ENCODE measurements at regions not wholly inside any gene's neighbourhood (a gene's known extent, or its start where the extent isn't known, plus 50 kb on each side); places are given as distances from the start of the nearest gene placed in this dataset.

GRCh38 chr1:228960705-228961104, 225.4 kb downstream of the RHOU start:
- ChIA-PET CTCF (no interaction called here), POLR2A (no interaction called here)
- DNase-seq (ENCODE audit: extremely low spot score) = no peak
- TF ChIP-seq BHLHE40 (IDR thresholded peaks at IDR 0.05; ENCODE audit: borderline replicate concordance) (no peak), SUZ12 (IDR thresholded peaks at IDR 0.05) (no peak), FOXK2 (IDR thresholded peaks at IDR 0.05) (no peak), ELF4 (IDR thresholded peaks at IDR 0.05) (no peak), ARNT (IDR thresholded peaks at IDR 0.05) (no peak), FOXM1 (IDR thresholded peaks at IDR 0.05; ENCODE audit: borderline replicate concordance) (no peak), SP1 (IDR thresholded peaks at IDR 0.05) (no peak)

- DNase-seq (ENCODE audit: extremely low spot score) = no peak
- ChIA-PET CTCF (no interaction called here), POLR2A (no interaction called here)
- TF ChIP-seq NFRKB (IDR thresholded peaks at IDR 0.05) (no peak), ELF4 (IDR thresholded peaks at IDR 0.05) (no peak), PKNOX1 (IDR thresholded peaks at IDR 0.05) (no peak), ARNT (IDR thresholded peaks at IDR 0.05) (no peak), LEF1 (IDR thresholded peaks at IDR 0.05; ENCODE audit: borderline replicate concordance) (no peak), TARDBP (IDR thresholded peaks at IDR 0.05) (no peak), CTBP1 (IDR thresholded peaks at IDR 0.05; ENCODE audit: borderline replicate concordance) (no peak), FOXM1 (IDR thresholded peaks at IDR 0.05; ENCODE audit: borderline replicate concordance) (no peak), SP1 (IDR thresholded peaks at IDR 0.05) (no peak), L3MBTL2 (conservative IDR thresholded peaks at IDR 0.05) (no peak), ZNF384 (IDR thresholded peaks at IDR 0.05) (no peak), HDGF (IDR thresholded peaks at IDR 0.05; ENCODE audit: borderline replicate concordance) (no peak)
Observed at GRCh38 chr1:228961511-228961910, 226.2 kb downstream of the RHOU start.

- CTCF ChIA-PET = interaction anchor here (0.6 to 1.2 kb wide), 2 partner anchors 15 to 300 kb away, joined by 6 read pairs; no protein-coding TSS in a partner anchor
- TF ChIP-seq BHLHE40 (IDR thresholded peaks at IDR 0.05; ENCODE audit: borderline replicate concordance) = no peak
- no peak for TF ChIP-seq ARNT (IDR thresholded peaks at IDR 0.05)
- POLR2A ChIA-PET = interaction anchor here (0.7 to 0.8 kb wide), 2 partner anchors 10 to 64 kb away, joined by 3 to 4 read pairs; no protein-coding TSS in a partner anchor
- no peak for DNase-seq (ENCODE audit: extremely low spot score)
Observed at GRCh38 chr1:228963795-228964177, 228.5 kb downstream of the RHOU start.

GRCh38 chr1:228964178-228965089, 229.2 kb downstream of the RHOU start:
- ChIA-PET CTCF (interaction anchor here (0.6 to 1.2 kb wide), 2 partner anchors 14 to 300 kb away, joined by 6 read pairs; no protein-coding TSS in a partner anchor), POLR2A (interaction anchor here (0.7 to 0.8 kb wide), 2 partner anchors 10 to 65 kb away, joined by 3 to 4 read pairs; no protein-coding TSS in a partner anchor)
- no peak for DNase-seq (ENCODE audit: extremely low spot score)
- TF ChIP-seq FOXK2 (IDR thresholded peaks at IDR 0.05) = no peak
- TF ChIP-seq HDGF (IDR thresholded peaks at IDR 0.05; ENCODE audit: borderline replicate concordance) = no peak
- no peak for TF ChIP-seq LEF1 (IDR thresholded peaks at IDR 0.05; ENCODE audit: borderline replicate concordance)
- TF ChIP-seq L3MBTL2 (conservative IDR thresholded peaks at IDR 0.05) = no peak
- TF ChIP-seq FOXA1 (IDR thresholded peaks at IDR 0.05) = no peak
- TF ChIP-seq ARNT (IDR thresholded peaks at IDR 0.05) = no peak
- TF ChIP-seq PKNOX1 (IDR thresholded peaks at IDR 0.05) = no peak
- no peak for TF ChIP-seq ZNF384 (IDR thresholded peaks at IDR 0.05)
- no peak for TF ChIP-seq ELF4 (IDR thresholded peaks at IDR 0.05)
- no peak for TF ChIP-seq SP1 (IDR thresholded peaks at IDR 0.05)
- TF ChIP-seq CTBP1 (IDR thresholded peaks at IDR 0.05; ENCODE audit: borderline replicate concordance) = no peak
- TF ChIP-seq TARDBP (IDR thresholded peaks at IDR 0.05) = no peak
- TF ChIP-seq NFRKB (IDR thresholded peaks at IDR 0.05) = no peak
- no peak for TF ChIP-seq FOXM1 (IDR thresholded peaks at IDR 0.05; ENCODE audit: borderline replicate concordance)
- TF ChIP-seq BHLHE40 (IDR thresholded peaks at IDR 0.05; ENCODE audit: borderline replicate concordance) = no peak
- TF ChIP-seq SUZ12 (IDR thresholded peaks at IDR 0.05) = no peak

- no peak for TF ChIP-seq FOXM1 (IDR thresholded peaks at IDR 0.05; ENCODE audit: borderline replicate concordance)
- no peak for TF ChIP-seq LEF1 (IDR thresholded peaks at IDR 0.05; ENCODE audit: borderline replicate concordance)
- TF ChIP-seq BHLHE40 (IDR thresholded peaks at IDR 0.05; ENCODE audit: borderline replicate concordance) = no peak
- no peak for TF ChIP-seq HDGF (IDR thresholded peaks at IDR 0.05; ENCODE audit: borderline replicate concordance)
- TF ChIP-seq ZNF384 (IDR thresholded peaks at IDR 0.05) = no peak
- no peak for TF ChIP-seq NFRKB (IDR thresholded peaks at IDR 0.05)
- TF ChIP-seq ARNT (IDR thresholded peaks at IDR 0.05) = no peak
- no peak for TF ChIP-seq FOXK2 (IDR thresholded peaks at IDR 0.05)
- no peak for TF ChIP-seq FOXA1 (IDR thresholded peaks at IDR 0.05)
- no peak for TF ChIP-seq L3MBTL2 (conservative IDR thresholded peaks at IDR 0.05)
- no peak for TF ChIP-seq SP1 (IDR thresholded peaks at IDR 0.05)
- TF ChIP-seq PKNOX1 (IDR thresholded peaks at IDR 0.05) = no peak
- TF ChIP-seq ELF4 (IDR thresholded peaks at IDR 0.05) = no peak
- TF ChIP-seq CTBP1 (IDR thresholded peaks at IDR 0.05; ENCODE audit: borderline replicate concordance) = no peak
- TF ChIP-seq TARDBP (IDR thresholded peaks at IDR 0.05) = no peak
- TF ChIP-seq SUZ12 (IDR thresholded peaks at IDR 0.05) = no peak
- POLR2A ChIA-PET = no interaction called here
- no peak for DNase-seq (ENCODE audit: extremely low spot score)
- CTCF ChIA-PET = interaction anchor here (0.9 kb wide), 1 partner anchor 13 kb away, joined by 3 read pairs; no protein-coding TSS in a partner anchor
Observed at GRCh38 chr1:228968891-228969606, 233.8 kb downstream of the RHOU start.
